Mesothelial cell of epicardium (in vitro differentiated cells): ENCODE measurements at regions not wholly inside any gene's neighbourhood (a gene's known extent, or its start where the extent isn't known, plus 50 kb on each side); places are given as distances from the start of the nearest gene placed in this dataset.
"Not testable (repeated sequence)": the region's sequence is repeated elsewhere in the genome, so short reads cannot be mapped to it uniquely, and the experiment has no call there.

ENCODE experiments used
- DNase-seq, 2 experiments: peaks; one replicate each; pipeline ENCODE4 v3.0.0; 2021; ENCODE audit warnings: low spot score in 2 of 2; ENCODE audit not compliant: unreplicated experiment in 2 of 2
- H3K27ac Mint-ChIP-seq: 2 replicates; pipeline ENCODE4 v1.8.0; 2021; ENCODE audit warnings: mixed read lengths
- H3K27me3 Mint-ChIP-seq: 2 replicates; pipeline ENCODE4 v1.8.0; 2021; ENCODE audit warnings: low read depth, mixed read lengths
- H3K36me3 Mint-ChIP-seq: 2 replicates; pipeline ENCODE4 v1.8.0; 2021; ENCODE audit warnings: mixed read lengths
- H3K4me1 Mint-ChIP-seq: 2 replicates; pipeline ENCODE4 v1.8.0; 2021; ENCODE audit warnings: mixed read lengths
- H3K4me3 Mint-ChIP-seq: 2 replicates; pipeline ENCODE4 v1.8.0; 2021; ENCODE audit warnings: mild to moderate bottlenecking, moderate library complexity, mixed read lengths
- H3K9me3 Mint-ChIP-seq: 2 replicates; pipeline ENCODE4 v1.8.0; 2021; ENCODE audit warnings: mixed read lengths
- TF ChIP-seq, protein P1 (sequence below): fragments of 200-600 bp; sonication (generic); IDR thresholded peaks from one replicate; pipeline ENCODE4 v1.5.0; 2021; ENCODE audit warnings: antibody characterized with exemption; ENCODE audit not compliant: unreplicated experiment

DNA sequence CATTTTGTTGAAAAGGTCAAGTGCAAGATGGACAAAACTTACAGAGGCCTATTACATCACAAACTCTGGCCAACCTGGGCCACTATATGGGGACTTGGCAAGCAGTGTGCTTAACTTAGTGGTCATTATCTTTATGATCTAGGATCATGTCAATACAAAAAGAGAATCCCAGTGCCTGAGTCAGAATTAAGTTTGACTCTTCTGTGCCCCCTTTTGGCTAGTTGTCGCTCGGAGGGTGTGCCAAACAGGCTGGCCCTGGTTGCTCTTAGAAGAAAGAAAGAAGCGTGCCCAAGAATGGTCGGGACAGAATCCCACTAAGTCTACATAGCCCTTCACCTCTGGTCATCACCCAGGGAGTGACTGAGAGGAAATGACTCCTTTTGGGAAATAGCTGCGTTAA is 100.1 kb downstream of the EIF4E start:
- TF ChIP-seq, protein P1, sequence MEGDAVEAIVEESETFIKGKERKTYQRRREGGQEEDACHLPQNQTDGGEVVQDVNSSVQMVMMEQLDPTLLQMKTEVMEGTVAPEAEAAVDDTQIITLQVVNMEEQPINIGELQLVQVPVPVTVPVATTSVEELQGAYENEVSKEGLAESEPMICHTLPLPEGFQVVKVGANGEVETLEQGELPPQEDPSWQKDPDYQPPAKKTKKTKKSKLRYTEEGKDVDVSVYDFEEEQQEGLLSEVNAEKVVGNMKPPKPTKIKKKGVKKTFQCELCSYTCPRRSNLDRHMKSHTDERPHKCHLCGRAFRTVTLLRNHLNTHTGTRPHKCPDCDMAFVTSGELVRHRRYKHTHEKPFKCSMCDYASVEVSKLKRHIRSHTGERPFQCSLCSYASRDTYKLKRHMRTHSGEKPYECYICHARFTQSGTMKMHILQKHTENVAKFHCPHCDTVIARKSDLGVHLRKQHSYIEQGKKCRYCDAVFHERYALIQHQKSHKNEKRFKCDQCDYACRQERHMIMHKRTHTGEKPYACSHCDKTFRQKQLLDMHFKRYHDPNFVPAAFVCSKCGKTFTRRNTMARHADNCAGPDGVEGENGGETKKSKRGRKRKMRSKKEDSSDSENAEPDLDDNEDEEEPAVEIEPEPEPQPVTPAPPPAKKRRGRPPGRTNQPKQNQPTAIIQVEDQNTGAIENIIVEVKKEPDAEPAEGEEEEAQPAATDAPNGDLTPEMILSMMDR: no peak
- no peaks in the 10 kb centered on the region for H3K9me3 Mint-ChIP-seq
- peaks cover 4% of the 10 kb centered on the region for H3K27me3 Mint-ChIP-seq
- H3K4me1 Mint-ChIP-seq: no peaks in the 10 kb centered on the region
- no peak overlapping the region for H3K27ac Mint-ChIP-seq
- H3K4me3 Mint-ChIP-seq: no peak overlapping the region
- no peaks in the 10 kb centered on the region for H3K36me3 Mint-ChIP-seq
- no peak for DNase-seq

DNA sequence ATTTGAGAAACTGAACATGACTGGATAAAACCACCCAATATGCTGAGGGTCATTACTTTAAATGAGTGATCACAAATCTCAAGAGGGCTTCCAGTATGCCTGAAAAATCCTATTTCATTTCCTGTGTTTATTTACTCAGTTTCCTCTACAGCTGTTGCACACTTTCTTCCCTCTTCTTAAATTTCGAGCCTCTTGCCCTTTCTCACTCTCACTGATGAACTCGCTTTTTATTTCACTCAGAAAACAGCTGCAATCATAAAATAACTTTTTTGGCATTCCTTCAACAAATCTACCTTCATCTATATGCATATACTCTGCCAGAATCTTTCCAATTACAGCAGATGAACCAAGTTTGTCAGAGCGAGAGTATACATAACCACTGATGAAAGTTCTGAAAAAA is 101.3 kb downstream of the EIF4E start:
- Mint-ChIP-seq H3K4me3 (no peak overlapping the region), H3K27me3 (peaks cover 4% of the 10 kb centered on the region), H3K27ac (no peak overlapping the region), H3K4me1 (no peaks in the 10 kb centered on the region), H3K9me3 (no peaks in the 10 kb centered on the region), H3K36me3 (no peaks in the 10 kb centered on the region)
- no peak for DNase-seq
- TF ChIP-seq, protein P1: no peak

- Mint-ChIP-seq H3K9me3 (peaks cover 8% of the 10 kb centered on the region), H3K4me3 (no peak overlapping the region), H3K36me3 (no peaks in the 10 kb centered on the region), H3K4me1 (no peaks in the 10 kb centered on the region), H3K27me3 (peaks cover 4% of the 10 kb centered on the region), H3K27ac (no peak overlapping the region)
- TF ChIP-seq, protein P1: no peak
- DNase-seq: no peak
These were observed 106.8 kb downstream of the EIF4E start for GRCh38 chr4:98822144-98822543.

GRCh38 chr4:98818116-98818515 is 110.8 kb downstream of the EIF4E start:
- peaks cover 14% of the 10 kb centered on the region for H3K9me3 Mint-ChIP-seq
- not testable (repeated sequence) for H3K36me3 Mint-ChIP-seq, DNase-seq, H3K4me3 Mint-ChIP-seq, H3K27me3 Mint-ChIP-seq, H3K4me1 Mint-ChIP-seq, H3K27ac Mint-ChIP-seq

- H3K27me3 Mint-ChIP-seq: no peaks in the 10 kb centered on the region
- H3K27ac Mint-ChIP-seq: no peak overlapping the region
- TF ChIP-seq, protein P1: no peak
- DNase-seq: no peak
- no peaks in the 10 kb centered on the region for H3K36me3 Mint-ChIP-seq
- no peak overlapping the region for H3K4me3 Mint-ChIP-seq
- H3K9me3 Mint-ChIP-seq: peaks cover 14% of the 10 kb centered on the region
- H3K4me1 Mint-ChIP-seq: no peaks in the 10 kb centered on the region
These were observed 112.1 kb downstream of the EIF4E start for GRCh38 chr4:98816816-98817215.

GRCh38 chr4:98816386-98816785 is 112.5 kb downstream of the EIF4E start:
- H3K36me3 Mint-ChIP-seq: no peaks in the 10 kb centered on the region

More at GRCh38 chr4:98816386-98816785, 112.5 kb downstream of the EIF4E start:
- Mint-ChIP-seq H3K27me3 (no peaks in the 10 kb centered on the region), H3K4me3 (no peak overlapping the region), H3K9me3 (peaks cover 14% of the 10 kb centered on the region), H3K4me1 (no peaks in the 10 kb centered on the region), H3K27ac (no peak overlapping the region)
- no peak for DNase-seq
- TF ChIP-seq, protein P1: no peak
